ENCODE measurements at regions not wholly inside any gene's neighbourhood (a gene's known extent, or its start where the extent isn't known, plus 50 kb on each side); places are given as distances from the start of the nearest gene placed in this dataset.

DNA sequence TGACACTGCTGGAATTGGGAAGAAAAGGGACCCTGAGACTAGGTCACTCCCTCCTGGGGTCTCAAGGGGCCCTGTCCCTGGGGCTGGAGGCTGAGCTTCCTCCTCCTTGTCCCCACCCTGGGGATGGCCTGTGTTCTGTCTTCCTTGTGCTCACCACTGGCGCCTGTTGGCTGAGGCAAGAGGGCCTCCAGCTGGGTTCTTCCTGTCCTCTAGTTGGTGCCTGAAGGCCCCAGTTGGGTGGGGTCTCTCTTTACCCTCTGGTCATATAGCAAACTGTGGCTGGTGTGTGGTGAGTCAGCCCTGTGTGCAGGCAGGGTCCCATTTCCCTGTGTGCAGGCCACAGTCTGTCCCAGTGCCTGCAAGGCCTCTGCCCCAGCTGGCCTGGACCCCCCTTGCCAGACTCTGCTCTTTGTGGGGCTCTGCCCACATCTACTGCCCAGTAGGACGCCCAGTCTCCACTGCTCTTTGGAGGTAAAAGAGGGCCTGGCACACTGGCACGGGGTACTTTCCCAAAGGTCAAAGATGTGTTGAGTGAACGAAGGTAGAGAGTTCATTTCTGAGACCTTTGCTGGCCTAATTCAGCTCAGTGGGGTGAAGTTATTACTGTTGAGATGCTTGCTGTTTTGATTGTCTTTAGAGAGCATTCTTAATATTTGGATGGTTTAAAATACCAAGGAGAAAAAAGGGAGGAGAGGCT is 55.1 kb upstream of the CLDN5 start:
- H3K4me3 Mint-ChIP-seq (ENCODE audit: unreplicated experiment): peak overlapping the region; percentile 31
- H3K9me3 Mint-ChIP-seq (ENCODE audit: unreplicated experiment): no peaks in the 10 kb centered on the region
- peaks cover 7% of the 10 kb centered on the region for H3K27me3 Mint-ChIP-seq (ENCODE audit: unreplicated experiment)
- H3K27ac Mint-ChIP-seq (ENCODE audit: unreplicated experiment): peak overlapping the region; percentile 90
- no peak for DNase-seq (ENCODE audit: low spot score)
- no peaks in the 10 kb centered on the region for H3K36me3 Mint-ChIP-seq (ENCODE audit: low read depth, unreplicated experiment)
- H3K4me1 Mint-ChIP-seq (ENCODE audit: unreplicated experiment): peaks cover 39% of the 10 kb centered on the region
- TF ChIP-seq, protein P1, sequence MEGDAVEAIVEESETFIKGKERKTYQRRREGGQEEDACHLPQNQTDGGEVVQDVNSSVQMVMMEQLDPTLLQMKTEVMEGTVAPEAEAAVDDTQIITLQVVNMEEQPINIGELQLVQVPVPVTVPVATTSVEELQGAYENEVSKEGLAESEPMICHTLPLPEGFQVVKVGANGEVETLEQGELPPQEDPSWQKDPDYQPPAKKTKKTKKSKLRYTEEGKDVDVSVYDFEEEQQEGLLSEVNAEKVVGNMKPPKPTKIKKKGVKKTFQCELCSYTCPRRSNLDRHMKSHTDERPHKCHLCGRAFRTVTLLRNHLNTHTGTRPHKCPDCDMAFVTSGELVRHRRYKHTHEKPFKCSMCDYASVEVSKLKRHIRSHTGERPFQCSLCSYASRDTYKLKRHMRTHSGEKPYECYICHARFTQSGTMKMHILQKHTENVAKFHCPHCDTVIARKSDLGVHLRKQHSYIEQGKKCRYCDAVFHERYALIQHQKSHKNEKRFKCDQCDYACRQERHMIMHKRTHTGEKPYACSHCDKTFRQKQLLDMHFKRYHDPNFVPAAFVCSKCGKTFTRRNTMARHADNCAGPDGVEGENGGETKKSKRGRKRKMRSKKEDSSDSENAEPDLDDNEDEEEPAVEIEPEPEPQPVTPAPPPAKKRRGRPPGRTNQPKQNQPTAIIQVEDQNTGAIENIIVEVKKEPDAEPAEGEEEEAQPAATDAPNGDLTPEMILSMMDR (IDR thresholded peaks at IDR 0.05; ENCODE audit: unreplicated experiment): no peak

DNA sequence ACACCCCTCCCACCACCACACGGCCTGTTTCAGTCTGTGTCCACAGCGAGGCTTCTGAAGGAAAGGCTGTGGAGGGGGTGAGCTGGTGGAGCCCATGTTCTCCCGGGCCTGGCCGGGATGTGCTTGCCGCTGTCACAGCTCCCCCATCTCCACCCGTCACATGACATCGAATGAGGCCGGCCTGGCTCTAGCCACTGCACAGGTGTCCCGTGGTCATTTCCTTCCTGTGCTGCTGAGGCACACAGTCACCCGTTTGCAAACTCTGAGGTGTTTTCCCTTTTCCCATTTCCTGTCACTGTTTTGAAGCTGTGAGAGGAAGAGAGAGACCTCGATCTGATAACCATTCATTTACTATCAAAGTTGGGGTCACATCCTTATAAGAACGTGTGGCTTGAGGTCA is 55.7 kb upstream of the CLDN5 start:
- peaks cover 42% of the 10 kb centered on the region for H3K4me1 Mint-ChIP-seq (ENCODE audit: unreplicated experiment)
- no peak overlapping the region for H3K4me3 Mint-ChIP-seq (ENCODE audit: unreplicated experiment)
- peaks cover 7% of the 10 kb centered on the region for H3K27me3 Mint-ChIP-seq (ENCODE audit: unreplicated experiment)
- peak overlapping the region; percentile 90 for H3K27ac Mint-ChIP-seq (ENCODE audit: unreplicated experiment)
- no peaks in the 10 kb centered on the region for H3K36me3 Mint-ChIP-seq (ENCODE audit: low read depth, unreplicated experiment)
- DNase-seq (ENCODE audit: low spot score): peak; percentile 58
- H3K9me3 Mint-ChIP-seq (ENCODE audit: unreplicated experiment): no peaks in the 10 kb centered on the region
- TF ChIP-seq, protein P1 (IDR thresholded peaks at IDR 0.05; ENCODE audit: unreplicated experiment): no peak

DNA sequence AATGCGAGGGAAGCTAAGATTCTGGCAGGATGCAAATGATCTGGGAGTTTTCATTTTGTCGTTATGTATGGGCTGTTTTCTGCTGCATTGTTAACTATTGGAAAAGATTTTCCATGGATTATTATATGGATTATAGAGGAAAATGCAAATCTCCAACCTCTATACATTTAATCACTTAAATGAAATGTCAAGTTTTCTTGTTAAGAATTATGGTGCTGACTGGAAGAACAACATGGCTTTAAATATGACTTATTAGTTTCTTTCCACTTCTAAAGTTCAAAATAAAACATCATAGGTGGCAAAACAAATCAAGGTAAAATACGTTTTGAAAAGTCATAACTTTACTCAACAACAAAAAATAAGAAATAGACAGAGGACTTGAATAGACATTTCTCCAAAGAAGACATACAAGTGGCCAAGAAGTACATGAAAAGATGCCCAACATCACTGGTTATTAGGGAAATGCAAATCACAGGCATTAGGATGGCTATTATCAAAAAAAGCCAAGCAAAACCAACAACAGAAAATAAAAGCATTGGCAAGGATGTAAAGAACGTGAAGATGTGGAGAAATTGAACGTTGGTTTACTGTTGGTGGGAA is 56.2 kb upstream of the CLDN5 start:
- H3K36me3 Mint-ChIP-seq (ENCODE audit: low read depth, unreplicated experiment): no peaks in the 10 kb centered on the region

DNA sequence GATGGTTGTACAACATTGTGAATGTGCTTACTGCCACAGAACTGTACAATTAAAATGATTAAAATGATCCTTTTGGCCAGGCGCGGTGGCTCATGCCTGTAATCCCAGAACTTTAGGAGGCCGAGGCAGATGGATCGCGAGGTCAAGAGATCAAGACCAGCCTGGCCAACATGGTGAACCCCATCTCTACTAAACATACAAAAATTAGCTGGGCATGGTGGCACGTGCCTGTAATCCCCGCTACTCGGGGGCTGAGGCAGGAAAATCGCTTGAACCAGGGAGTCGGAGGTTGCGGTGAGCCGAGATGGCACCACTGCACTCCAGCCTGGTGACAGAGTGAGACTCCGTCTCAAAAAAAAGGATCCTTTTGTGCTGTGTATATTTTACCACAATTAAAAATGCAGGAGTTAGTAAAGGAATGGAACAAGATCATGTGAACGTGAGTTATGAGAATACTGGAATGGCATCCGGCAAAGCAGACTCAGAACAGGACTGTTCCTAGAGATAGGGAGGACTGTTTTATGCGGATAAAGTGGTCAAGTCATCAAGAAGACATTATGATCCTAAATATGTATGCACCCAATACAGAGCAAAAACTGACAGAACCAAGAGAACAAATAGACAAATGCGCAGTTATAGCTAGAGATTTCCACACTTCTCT is 58.0 kb upstream of the CLDN5 start:
- H3K9me3 Mint-ChIP-seq (ENCODE audit: unreplicated experiment): no peaks in the 10 kb centered on the region
- DNase-seq (ENCODE audit: low spot score): no peak
- H3K27ac Mint-ChIP-seq (ENCODE audit: unreplicated experiment): no peak overlapping the region
- TF ChIP-seq, protein P1 (IDR thresholded peaks at IDR 0.05; ENCODE audit: unreplicated experiment): no peak
- no peaks in the 10 kb centered on the region for H3K36me3 Mint-ChIP-seq (ENCODE audit: low read depth, unreplicated experiment)
- no peak overlapping the region for H3K4me3 Mint-ChIP-seq (ENCODE audit: unreplicated experiment)
- H3K27me3 Mint-ChIP-seq (ENCODE audit: unreplicated experiment): peaks cover 6% of the 10 kb centered on the region
- H3K4me1 Mint-ChIP-seq (ENCODE audit: unreplicated experiment): peaks cover 43% of the 10 kb centered on the region

More for the DNA sequence above, 56.2 kb upstream of the CLDN5 start:
- Mint-ChIP-seq H3K4me3 (ENCODE audit: unreplicated experiment) (no peak overlapping the region), H3K27ac (ENCODE audit: unreplicated experiment) (peak overlapping the region; percentile 90), H3K9me3 (ENCODE audit: unreplicated experiment) (no peaks in the 10 kb centered on the region), H3K4me1 (ENCODE audit: unreplicated experiment) (peaks cover 47% of the 10 kb centered on the region), H3K27me3 (ENCODE audit: unreplicated experiment) (peaks cover 7% of the 10 kb centered on the region)
- TF ChIP-seq, protein P1 (IDR thresholded peaks at IDR 0.05; ENCODE audit: unreplicated experiment): no peak
- DNase-seq (ENCODE audit: low spot score): no peak
